ENCODE measurements at regions not wholly inside any gene's neighbourhood (a gene's known extent, or its start where the extent isn't known, plus 50 kb on each side); places are given as distances from the start of the nearest gene placed in this dataset.

GRCh38 chr4:165711912-165712311 lies 161.1 kb upstream of the TLL1 start:
- TF ChIP-seq CTCF (IDR thresholded peaks at IDR 0.05) (no peak), NFYB (CRISPR knock-in tag; conservative IDR thresholded peaks at IDR 0.05; ENCODE audit: low read depth) (no peak), FOXK1 (CRISPR knock-in tag; IDR thresholded peaks at IDR 0.05) (no peak), ATF3 (CRISPR knock-in tag; conservative IDR thresholded peaks at IDR 0.05) (no peak), NR1H2 (CRISPR knock-in tag; IDR thresholded peaks at IDR 0.05) (no peak), ATF2 (CRISPR knock-in tag; IDR thresholded peaks at IDR 0.05; ENCODE audit: borderline replicate concordance, low read depth) (no peak), TEAD4 (CRISPR knock-in tag; IDR thresholded peaks at IDR 0.05) (no peak), USF1 (CRISPR knock-in tag; IDR thresholded peaks at IDR 0.05) (no peak), MAX (CRISPR knock-in tag; IDR thresholded peaks at IDR 0.05) (no peak), JAZF1 (CRISPR knock-in tag; IDR thresholded peaks at IDR 0.05) (no peak), NR3C1 (CRISPR knock-in tag; conservative IDR thresholded peaks at IDR 0.05; ENCODE audit: low read depth) (no peak), SMAD3 (CRISPR knock-in tag; IDR thresholded peaks at IDR 0.05; ENCODE audit: borderline replicate concordance) (no peak)

Measured in WTC11 (cell line).